Middle frontal gyrus (tissue), 1 donor: ENCODE measurements at regions not wholly inside any gene's neighbourhood (a gene's known extent, or its start where the extent isn't known, plus 50 kb on each side); places are given as distances from the start of the nearest gene placed in this dataset.

Experiments
- DNase-seq: peaks from one replicate; pipeline ENCODE4 v3.0.0-alpha.2; 2015; ENCODE audit warnings: low spot score; ENCODE audit errors: extremely low spot score

DNA sequence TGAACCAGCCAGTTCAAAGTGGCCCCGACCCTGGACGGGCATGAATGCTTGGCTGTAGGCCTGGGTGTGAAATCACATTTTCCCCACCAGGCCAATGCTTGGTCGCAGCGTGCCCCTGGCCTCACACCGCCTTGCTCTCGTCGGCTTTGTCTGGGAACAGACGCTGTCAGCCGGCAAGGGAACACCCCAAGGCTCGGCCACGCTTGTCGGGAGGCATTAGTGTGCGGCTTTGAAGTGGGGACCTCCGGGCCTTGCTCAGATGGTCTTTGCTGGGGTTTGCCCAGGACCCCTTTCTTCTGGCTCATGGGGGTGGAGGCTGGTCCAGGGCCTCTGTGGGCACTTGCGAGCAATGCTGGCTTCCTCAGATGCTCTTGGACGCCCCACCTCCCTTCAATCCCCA lies 79.1 kb downstream of the INHBB start:
- DNase-seq, result no peak

DNA sequence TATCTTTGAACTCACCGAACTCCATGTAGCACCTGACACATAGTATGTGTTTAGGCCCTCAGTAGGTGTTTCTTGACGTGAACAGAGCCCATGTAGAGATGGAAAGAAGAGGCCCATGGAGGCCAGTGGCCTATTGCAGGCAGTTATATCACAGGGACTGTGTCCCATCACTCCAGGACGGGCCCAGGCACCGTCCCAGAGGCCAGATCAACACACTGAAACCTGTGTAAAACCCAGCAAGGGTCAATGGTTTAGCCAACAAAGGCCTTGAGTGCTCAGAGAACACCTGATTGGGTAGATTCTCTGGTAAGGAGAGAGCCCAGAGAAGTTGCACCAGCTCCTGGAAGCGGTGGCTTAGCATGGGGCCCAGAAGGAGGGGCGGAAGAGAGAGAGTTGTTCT lies 82.8 kb downstream of the INHBB start:
- no peak for DNase-seq

DNA sequence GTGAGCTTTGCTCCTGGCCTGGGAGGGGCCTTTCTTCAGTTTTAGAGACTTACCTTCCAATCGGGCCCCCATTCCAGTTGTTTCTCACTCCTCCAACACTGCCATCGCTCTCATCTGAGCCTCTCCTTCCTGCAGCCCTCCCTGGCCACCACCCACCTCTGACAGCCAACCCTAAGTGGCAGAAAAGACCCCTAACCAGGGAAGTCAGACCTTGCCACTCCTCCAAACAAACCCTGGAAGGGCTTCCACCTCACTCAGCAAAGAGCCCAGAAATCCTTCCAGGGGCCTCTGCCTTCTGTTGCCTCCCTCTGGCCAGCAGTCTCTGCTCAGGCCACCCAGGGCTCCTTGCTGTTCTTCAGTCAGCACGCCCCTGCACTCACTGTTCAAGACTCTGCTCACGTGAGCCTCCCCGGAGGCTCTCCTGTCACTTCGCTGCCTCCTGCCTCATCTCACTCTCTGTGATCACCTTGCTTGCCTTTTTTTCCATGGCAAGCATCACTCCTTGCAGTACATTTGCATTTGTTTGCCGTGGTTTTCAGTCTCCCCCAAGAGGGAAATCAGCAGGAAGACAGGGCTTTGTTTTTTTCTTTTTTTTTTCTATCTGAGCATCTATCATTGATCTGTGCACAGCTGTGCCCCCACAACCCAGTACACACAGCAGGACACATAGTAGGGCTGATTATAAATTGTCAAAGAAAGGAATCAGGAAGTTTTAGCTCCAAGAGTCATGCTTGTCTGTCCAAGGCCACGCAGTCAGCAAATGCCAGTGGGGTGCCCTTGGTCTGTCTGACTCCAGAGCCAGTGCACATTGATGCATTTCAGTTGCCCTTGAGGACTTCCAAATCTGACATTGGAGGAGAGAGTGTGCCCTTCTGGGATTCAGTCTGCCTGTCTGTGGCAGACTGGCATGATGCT lies 83.9 kb downstream of the INHBB start:
- no peak for DNase-seq

DNA sequence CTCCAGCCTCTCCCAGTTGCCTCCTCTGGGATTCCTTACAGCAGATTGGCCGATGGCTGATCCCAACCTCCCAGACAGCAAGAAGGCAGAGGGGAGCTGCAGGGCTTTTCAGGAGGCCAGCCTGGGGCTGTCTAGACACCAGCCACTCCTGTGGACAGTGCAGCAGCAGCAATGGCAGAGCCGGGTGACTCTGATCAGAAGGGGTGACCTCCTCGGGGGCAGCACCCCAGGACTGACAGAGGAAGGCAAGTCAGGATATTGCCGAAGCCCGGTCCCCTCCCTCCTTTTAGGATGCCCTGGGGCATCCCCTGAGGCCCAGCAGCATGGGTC lies 84.5 kb downstream of the INHBB start:
- DNase-seq, result no peak

DNA sequence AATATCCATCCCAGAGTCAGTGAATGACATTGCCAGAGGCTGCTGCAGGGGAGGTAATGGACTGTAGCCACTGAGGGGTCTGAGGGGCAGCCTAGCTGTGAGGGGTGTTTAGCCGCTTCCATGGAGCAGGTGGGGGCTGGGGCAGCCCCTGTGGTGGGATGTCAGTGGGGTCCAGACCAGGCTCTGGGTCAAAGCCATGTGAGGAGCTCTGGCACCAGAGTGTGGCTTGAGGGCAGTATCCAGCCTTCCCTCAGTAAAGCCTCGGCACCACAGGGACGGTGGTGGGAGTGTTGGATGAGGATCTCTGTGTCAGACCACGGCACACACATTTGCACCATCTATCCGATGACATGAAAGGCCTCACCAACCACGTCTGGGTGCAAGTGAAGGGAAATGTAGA lies 85.0 kb downstream of the INHBB start:
- DNase-seq, result no peak

DNA sequence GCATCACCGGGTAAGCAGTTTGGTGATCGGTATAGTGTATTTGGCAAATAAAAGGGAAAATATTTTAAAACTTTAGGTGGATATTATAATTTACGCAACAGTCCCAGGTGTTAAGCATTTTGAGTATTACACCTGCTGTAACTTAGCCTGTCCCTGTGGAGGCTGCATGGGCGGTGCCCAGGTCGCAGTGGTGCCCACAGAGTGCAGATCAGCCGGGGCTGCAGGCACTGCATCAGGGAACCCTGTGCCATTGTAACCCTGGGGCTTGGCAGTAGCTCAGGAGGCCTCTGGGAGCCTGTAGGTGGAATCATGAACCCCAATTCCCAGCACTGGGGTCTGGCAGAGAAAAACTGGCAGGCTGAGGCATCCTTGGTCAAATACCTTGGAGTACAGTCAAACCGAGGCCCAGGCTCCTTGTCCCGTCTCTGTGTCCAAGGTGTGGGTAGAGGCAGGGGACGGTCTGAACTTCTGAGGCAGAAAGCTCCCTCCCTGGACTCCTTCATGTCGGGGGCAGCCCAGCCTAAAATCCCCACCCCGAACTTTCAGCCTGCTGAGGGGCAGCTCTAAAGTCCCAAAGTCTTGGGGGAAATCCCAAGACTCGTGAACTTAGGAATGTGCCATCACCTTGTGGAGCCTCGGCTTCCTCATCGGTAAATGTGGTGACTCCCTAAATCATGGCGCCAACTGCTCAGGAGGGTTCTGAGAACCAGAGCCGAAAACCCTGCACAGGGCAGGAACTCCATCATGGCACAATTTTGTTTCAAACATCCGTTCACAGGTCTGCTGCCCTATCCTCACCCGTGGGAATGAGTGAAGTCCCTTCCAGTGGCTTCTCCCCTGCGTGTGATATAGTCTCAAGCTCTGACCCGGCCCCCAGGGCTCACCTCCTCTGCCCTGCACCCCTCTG lies 85.7 kb downstream of the INHBB start:
- DNase-seq, result no peak

DNA sequence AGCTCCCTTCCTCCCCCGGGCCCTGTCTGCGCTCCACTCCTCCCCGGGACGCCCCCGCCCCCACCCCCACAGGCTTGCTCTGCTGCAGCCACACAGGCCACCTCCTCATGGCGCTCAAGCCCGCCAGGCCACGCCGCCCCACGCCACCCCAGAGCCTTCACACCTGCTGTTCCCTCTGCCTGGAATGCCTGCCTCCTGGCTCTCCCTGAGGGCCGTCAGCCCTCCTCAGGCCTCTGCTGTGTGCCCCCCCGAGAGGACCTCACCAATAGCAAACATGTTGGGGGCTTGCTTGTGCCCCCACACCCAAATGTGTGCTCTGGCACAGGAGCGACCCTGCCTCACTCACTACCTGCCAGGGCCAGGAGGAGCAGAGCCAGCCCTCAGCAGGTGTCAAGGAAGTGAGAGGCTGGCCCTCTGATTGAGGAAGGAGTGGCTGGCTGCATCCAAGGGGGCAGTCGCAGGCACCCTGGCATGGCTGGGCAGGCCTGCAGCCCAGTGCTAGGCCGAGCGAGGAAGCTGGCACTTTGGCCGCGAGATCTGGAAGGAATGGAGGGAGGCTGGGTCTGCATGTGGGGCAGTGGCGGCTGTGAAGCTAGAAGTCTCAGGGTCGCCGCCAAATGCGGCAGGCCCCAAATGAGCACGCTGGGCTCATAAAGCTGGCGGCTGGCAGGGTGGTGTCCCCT lies 86.5 kb downstream of the INHBB start:
- DNase-seq, result no peak

DNA sequence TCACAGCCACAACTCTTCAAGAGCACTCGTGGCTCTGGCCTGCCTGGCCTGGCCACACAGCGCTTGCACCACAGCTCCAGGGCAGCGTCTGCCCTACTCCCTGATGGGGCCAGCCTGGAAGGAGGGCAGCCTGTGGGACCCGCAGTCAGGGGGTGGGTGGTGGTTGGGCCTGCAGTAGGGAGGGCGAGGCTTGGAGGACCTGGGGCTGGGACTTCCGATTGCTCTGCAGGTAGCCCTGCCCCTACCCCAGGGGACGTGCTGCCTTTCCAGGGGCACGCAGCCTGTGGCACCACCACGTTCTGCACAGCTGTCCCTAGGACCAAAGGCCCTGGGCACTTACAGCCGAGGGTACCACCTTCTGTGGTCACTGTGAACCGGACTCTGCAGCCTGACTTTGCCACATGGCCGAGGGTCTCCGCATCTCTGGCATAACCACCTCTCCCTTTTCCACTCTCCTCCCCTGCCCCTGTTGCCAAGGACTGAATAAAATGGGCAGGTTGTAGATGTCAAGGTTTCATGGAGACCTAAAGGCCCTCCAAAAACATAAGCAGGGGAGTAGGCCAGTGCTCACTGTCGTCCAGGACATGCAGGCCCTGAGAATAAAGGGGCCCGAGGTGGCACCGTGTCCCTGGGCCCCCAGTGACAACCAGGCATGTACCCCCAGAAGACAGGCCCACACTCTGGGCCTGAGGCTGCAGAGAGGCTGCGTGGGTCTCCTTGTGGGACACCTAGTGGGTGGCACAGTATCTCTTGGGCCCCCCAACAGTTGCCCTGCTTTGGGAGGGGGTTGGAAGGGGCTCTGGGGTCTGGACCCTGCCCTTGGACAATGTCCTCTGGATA lies 87.3 kb downstream of the INHBB start:
- no peak for DNase-seq

DNA sequence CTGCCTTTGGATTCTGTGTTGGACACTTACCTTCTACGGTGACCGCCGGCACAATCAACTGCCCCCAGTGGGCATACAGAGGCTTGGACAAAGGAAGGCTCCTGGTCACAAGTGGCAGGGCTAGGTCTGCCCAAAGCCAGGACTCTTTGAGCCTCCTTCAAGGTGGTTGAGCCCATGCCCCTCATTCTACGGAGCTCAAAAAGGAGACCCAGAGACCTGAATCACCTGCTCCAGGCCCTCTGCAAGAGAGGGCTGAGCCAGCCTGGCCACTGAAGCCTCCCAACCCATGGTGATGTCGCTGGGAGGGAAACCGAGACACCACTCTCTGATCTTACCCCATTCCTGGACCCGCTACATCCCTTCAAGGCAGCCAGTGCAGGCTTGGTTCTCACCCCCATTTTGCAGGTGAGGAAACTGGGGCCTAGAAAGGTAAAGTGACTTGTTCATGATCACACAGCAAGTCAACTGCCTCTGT lies 87.9 kb downstream of the INHBB start:
- no peak for DNase-seq

DNA sequence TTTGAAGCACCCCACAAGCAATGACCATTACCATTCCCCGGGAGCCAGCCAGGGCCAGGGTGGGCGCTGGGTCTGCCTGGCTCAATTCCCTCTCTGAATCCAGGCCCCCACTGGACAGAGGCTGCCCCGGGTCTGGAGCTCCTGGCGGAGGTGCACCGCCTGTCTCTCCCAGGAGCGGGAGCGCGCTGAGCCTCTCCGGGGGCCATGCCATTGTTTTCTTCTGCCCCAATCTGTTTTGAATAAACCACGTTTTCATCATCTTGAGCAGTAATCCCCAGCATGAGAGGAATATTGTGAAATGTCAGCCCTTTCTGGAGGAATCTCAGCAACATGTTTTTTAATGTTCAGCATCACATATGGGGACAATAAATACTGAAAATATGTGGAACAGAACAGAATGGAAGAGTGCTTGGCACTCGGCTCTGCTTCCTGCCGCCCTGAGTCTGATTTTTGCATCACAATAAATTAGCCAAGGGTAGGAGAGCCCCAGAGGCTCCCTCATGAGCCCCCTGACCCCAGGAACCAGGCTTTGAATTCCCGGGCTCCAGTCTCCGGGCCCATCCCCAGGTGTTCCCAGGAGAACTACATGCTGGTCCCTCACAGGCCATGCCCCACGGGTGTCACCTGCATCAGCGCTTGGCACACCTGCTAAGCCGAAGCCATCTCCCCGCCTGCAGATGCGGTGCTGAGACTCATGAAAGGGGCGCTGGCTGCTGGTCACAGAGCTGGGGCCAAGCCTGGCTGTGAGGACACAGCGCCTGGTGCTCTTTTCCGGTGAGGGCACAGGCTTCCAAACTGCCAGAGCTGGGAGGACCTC lies 88.8 kb downstream of the INHBB start:
- no peak for DNase-seq

DNA sequence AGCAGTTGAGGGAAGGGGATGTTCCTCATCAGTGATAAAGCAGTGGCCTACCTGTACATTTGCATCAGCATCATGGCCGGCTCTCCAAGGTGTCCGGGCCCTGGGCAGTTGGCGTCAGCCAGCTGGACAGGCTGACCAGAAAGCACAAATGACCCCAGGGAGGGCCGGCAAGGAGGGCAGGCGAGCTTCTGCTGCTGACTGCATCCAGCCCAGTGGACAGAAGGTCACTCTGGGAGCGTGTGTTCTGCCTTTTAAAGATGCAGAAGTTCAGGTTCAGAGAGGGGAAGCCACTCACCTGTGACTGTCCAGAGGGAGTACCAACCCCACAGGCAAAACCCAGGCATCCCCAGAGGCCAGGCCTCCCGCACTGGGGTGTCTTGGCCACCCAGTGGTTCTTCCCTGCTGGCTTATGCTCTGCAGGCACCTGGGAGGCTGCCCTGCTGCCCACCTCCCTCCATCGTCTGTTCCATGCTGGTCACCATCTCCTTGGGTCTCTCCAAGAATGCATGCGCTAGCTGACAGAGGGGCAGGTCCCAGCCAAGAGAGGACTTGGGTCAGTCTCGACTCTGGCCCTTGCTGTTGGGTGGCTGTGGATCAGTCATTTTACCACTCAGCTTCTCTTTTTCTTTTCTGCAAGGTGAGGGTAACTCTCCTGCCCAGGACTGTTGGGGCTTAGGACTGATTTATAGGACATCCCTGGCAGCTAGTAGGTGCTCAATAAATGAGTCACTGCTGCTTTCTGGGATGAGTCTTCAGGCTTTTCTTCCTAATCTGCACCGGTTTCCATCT lies 89.9 kb downstream of the INHBB start:
- no peak for DNase-seq

DNA sequence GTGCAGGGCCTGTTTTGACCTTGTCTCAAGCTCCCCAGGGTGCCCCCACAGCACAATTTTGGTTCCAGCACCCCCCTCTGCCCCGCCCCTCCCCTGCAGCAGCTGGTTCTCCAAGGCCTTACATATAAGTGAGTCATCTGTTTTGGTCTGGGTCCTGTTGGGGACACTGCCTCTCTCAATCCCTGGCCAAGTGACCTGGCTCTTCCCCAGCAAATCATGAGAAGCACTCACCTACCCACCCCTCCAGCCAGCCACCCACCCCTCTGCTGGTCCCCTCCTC lies 90.5 kb downstream of the INHBB start:
- DNase-seq, result no peak

DNA sequence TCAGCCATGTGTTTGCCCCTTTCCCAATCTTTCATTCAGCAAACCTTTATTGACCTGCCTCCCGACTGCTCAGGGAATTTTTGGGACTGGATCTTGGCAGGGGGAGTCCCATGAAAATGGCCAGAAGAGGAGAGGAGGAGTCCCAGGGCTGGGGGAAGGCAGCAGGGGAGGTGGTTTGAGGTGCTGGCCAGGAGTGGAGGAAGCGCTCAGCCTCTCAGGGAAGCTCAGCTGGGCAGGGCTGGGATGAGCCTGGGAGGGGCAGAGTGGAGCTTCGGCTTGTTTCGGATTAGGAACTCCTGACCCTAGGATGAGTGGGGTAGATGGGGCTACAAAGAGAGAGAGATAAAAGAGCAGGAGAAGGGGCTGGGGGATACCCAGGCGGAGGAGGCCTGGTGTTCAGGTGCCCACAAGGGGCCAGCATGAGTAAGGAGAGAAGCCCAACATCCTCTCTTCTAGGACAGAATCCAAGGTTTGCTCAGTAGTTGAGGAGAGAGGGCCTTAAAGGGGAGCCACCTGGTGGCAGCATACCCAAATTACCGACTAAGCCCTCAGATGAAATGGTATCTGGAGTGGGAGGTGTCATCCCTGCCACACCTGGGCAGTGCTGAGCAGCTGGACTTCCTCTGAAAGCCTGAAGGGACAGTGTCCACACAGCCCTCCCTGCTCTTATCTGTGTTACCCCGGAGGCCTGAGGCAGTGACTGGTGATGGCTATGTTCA lies 91.1 kb downstream of the INHBB start:
- DNase-seq, result no peak

DNA sequence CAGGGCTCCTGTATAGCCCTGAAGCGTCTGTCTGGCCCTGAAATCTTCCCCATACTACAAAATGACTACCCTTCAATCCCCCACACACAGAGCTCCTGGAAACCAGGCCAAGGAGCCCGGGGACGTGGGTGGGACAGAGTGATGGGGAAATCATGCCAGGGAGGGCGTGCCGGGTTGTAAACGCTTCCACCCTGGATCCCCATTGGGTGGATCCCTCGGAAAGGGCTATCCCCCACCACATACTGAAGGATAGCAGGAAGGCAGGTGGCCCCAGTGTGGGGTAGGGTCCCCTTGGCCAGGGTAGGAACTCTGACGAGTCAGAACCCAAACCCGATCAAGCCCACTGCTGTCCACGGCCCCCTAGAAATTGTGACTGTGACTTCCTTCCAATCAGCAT lies 91.7 kb downstream of the INHBB start:
- DNase-seq, result no peak

DNA sequence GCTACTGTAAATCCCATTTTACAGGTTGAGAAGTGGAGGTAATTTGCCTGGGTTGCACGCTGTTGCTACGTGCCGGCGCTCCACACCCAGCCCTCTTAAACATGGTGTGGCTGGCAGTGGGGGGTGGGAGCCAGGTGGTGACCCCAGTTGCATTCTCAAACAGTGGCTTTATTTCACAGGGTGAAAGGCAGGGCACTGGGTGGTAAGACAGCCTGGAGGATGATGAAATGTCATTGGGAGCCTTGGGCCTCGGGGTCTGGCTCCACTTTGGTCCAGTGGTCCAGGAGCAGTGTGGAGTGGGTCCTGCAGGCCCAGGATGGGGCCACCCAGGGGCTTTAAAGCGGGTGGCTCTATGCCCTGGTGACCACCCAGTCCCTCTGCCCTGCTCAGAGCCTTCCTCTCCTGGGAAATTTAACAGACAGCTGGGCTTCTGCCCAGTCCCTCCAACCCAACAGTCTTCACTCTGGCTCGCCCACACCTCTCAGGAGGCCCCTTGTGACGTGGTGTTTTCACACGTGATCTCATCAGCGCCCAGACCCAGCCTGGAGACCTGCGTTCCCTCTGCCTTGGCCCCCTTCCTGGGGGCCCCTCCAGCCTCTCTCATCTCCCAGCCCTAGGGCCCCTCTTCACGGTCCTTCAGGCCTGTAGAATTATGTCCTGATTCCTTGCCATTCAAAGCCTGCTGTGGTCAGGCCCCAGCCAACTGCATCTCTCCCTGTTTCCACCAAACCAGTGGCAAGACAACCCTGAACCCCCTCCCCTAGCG lies 92.5 kb downstream of the INHBB start:
- no peak for DNase-seq

DNA sequence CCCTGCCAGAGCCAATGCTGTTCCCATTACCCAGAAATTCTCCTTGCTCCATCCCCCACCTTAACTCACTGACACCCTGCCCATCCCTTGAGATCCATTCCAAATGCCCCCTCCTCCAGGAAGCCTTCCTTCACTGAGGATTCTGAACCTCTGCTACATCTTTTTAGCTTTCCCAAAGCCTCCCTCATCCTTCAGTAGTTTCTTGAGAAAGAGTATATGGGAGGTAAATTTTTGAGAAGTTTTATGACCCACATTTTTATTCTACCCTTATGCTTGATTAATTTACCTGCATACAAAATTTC lies 93.1 kb downstream of the INHBB start:
- DNase-seq, result no peak

DNA sequence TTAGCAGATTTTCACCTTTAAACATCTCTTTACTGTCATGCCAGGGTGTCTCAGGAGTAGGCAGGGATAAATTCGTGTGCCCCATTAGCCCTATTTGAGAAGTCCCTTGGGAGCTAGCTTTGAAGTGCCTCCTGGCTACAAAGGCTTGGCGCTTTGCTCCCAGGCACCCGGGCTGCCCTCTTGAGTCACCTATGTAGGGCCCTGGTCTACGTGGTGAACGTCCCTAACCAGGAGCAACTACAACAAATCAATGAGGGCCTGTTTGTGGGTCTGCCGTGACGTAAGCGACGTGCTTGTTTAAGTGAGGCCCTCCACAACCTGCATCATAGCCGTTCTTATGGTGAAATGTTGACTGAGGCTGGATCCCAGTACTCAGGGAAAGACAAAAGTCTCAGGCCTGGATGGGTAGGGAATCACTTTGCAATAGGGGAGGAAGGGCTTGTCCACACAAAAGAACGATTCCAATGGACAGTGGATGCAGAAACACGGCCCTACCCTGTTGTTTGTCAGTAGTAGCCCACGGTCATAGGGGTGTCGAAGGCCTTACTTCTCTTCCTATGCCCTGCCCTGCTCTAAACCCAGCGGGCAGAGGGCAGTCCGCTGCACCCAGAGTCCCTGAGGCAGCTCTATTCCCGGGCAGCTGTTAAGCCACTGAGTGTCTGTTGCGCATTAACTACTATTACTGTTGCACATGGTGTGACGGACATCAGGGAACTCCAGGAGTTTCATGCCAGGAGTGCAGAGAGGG lies 93.9 kb downstream of the INHBB start:
- DNase-seq, result no peak
